Naive B cell (primary cell): ENCODE measurements at regions not wholly inside any gene's neighbourhood (a gene's known extent, or its start where the extent isn't known, plus 50 kb on each side); places are given as distances from the start of the nearest gene placed in this dataset.
"Not testable (repeated sequence)": the region's sequence is repeated elsewhere in the genome, so short reads cannot be mapped to it uniquely, and the experiment has no call there.

ENCODE experiments used
- ATAC-seq, 2 donors: fragments of 150-1000 bp; cut with Tn5 transposase; 2 replicates each; pipeline ENCODE4 v1.10.0; 2021; ENCODE audit warnings: low read depth in 2 of 2, mild to moderate bottlenecking in 2 of 2, moderate library complexity in 2 of 2
- DNase-seq: peaks from one replicate; pipeline ENCODE4 v3.0.0; 2022
- H3K27ac Mint-ChIP-seq, 6 donors: one replicate each; pipeline ENCODE4 v1.8.0; 2020 to 2022; ENCODE audit warnings: mild to moderate bottlenecking in 6 of 6, mixed read lengths in 6 of 6, moderate library complexity in 5 of 6, inconsistent platforms in 2 of 6
- H3K27me3 Mint-ChIP-seq, 3 donors: one replicate each; pipeline ENCODE4 v1.8.0; 2021 to 2022; ENCODE audit warnings: mixed read lengths in 3 of 3, mild to moderate bottlenecking in 1 of 3
- H3K36me3 Mint-ChIP-seq, 2 donors: one replicate each; pipeline ENCODE4 v1.8.0; 2020 to 2022; ENCODE audit warnings: mixed read lengths in 2 of 2, inconsistent platforms in 1 of 2, mild to moderate bottlenecking in 1 of 2
- H3K4me1 Mint-ChIP-seq, 3 donors: one replicate each; pipeline ENCODE4 v1.8.0; 2020 to 2022; ENCODE audit warnings: mixed read lengths in 3 of 3, inconsistent platforms in 1 of 3, mild to moderate bottlenecking in 1 of 3, moderate library complexity in 1 of 3
- H3K4me3 Mint-ChIP-seq, 8 donors: one replicate each; pipeline ENCODE4 v1.8.0; 2020 to 2022; ENCODE audit warnings: mild to moderate bottlenecking in 8 of 8, mixed read lengths in 8 of 8, moderate library complexity in 8 of 8, inconsistent platforms in 2 of 8
- H3K9me3 Mint-ChIP-seq, 7 donors: one replicate each; pipeline ENCODE4 v1.8.0; 2020 to 2022; ENCODE audit warnings: mixed read lengths in 7 of 7, mild to moderate bottlenecking in 5 of 7, inconsistent platforms in 2 of 7, moderate library complexity in 1 of 7

- no peaks in the 10 kb centered on the region for H3K4me1 Mint-ChIP-seq
- H3K36me3 Mint-ChIP-seq = no peaks in the 10 kb centered on the region
- peaks cover 0 to 5% (median 3%) of the 10 kb centered on the region in 7 donors for H3K9me3 Mint-ChIP-seq
- H3K27ac Mint-ChIP-seq = no peak overlapping the region
- no peak overlapping the region for H3K4me3 Mint-ChIP-seq
- DNase-seq (no peak), ATAC-seq (no peak)
- no peaks in the 10 kb centered on the region for H3K27me3 Mint-ChIP-seq
Measured at GRCh38 chr3:145623349-145623748, 537.6 kb downstream of the PLOD2 start.

DNA sequence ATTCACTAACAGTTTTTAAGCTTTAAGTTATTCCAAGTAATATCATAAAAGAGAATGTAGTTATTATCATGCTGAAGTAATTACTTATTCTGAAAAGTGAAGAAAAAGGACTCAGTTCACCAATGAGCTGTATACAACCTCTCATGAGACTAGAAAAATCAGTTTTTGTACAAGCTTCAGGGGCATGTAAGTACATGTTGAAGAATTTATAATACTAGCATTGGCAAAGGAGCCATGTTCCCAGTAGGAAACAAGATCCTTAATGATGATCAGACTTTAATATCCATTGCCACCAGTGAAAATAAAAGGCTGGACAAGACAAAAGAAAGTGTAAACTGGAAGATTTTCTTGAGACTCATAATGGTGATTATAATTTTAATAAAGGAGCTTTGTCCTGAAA lies 532.8 kb downstream of the PLOD2 start:
- H3K27ac Mint-ChIP-seq = no peak overlapping the region
- DNase-seq (no peak), ATAC-seq (no peak)
- H3K9me3 Mint-ChIP-seq = peaks cover 4 to 31% (median 6%) of the 10 kb centered on the region in 7 donors
- H3K27me3 Mint-ChIP-seq = no peaks in the 10 kb centered on the region
- H3K4me3 Mint-ChIP-seq = no peak overlapping the region
- no peaks in the 10 kb centered on the region for H3K36me3 Mint-ChIP-seq
- H3K4me1 Mint-ChIP-seq = no peaks in the 10 kb centered on the region

GRCh38 chr3:145637105-145637504 lies 523.9 kb downstream of the PLOD2 start:
- Mint-ChIP-seq H3K4me3 (no peak overlapping the region), H3K9me3 (peaks cover 0 to 15% (median 3%) of the 10 kb centered on the region in 7 donors)
- no peak for ATAC-seq

DNA sequence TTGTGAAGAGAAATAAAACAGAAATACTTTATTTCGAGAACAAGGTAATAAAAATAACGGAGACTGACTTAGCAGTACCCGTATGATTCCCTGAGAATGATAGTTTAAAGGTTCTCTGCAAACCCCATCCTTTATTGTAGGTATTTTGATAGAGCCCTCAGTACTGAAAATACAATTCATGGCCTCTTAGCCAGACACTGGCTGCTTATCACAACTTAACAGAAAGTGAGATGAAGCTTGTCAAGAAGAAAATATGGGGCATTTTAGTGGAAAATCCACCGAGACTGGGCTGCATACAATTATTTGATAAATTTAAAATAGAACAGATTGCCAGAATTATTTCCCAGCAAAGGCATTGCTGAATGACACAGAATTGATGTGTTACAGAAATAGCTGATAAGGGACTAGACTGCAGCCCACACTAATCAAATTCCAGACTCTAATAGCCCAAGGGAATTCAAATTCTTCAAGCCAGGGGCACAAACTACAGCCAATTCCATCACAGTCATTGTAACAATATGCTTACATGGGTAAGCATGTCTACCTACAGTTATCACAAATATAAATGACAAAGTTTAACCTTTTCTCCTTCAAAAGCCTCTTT lies 521.9 kb downstream of the PLOD2 start:
- no peak for ATAC-seq
- peaks cover 0 to 5% (median 0%) of the 10 kb centered on the region in 7 donors for H3K9me3 Mint-ChIP-seq
- H3K4me3 Mint-ChIP-seq = no peak overlapping the region
- DNase-seq = no peak
- H3K4me1 Mint-ChIP-seq = no peaks in the 10 kb centered on the region
- no peak overlapping the region for H3K27ac Mint-ChIP-seq
- H3K27me3 Mint-ChIP-seq = no peaks in the 10 kb centered on the region
- H3K36me3 Mint-ChIP-seq = no peaks in the 10 kb centered on the region

More at GRCh38 chr3:145637105-145637504, 523.9 kb downstream of the PLOD2 start:
- Mint-ChIP-seq H3K4me1 (no peaks in the 10 kb centered on the region), H3K27me3 (no peaks in the 10 kb centered on the region), H3K27ac (no peak overlapping the region), H3K36me3 (no peaks in the 10 kb centered on the region)
- no peak for DNase-seq

- no peak overlapping the region for H3K4me3 Mint-ChIP-seq
- peaks cover 0 to 5% (median 0%) of the 10 kb centered on the region in 7 donors for H3K9me3 Mint-ChIP-seq
- H3K27ac Mint-ChIP-seq = no peak overlapping the region
- H3K36me3 Mint-ChIP-seq = no peaks in the 10 kb centered on the region
- H3K27me3 Mint-ChIP-seq = no peaks in the 10 kb centered on the region
- DNase-seq (no peak), ATAC-seq (no peak)
- no peaks in the 10 kb centered on the region for H3K4me1 Mint-ChIP-seq
Measured at GRCh38 chr3:145639875-145640274, 521.1 kb downstream of the PLOD2 start.

GRCh38 chr3:145648396-145648795 lies 512.6 kb downstream of the PLOD2 start:
- DNase-seq = no peak
- Mint-ChIP-seq H3K9me3 (peaks cover 0 to 4% (median 0%) of the 10 kb centered on the region in 7 donors), H3K27me3 (no peaks in the 10 kb centered on the region), H3K4me3 (no peak overlapping the region), H3K36me3 (no peaks in the 10 kb centered on the region), H3K4me1 (no peaks in the 10 kb centered on the region), H3K27ac (no peak overlapping the region)
- ATAC-seq = no peak

GRCh38 chr3:145649368-145649887 lies 511.6 kb downstream of the PLOD2 start:
- Mint-ChIP-seq H3K27ac (no peak overlapping the region), H3K36me3 (no peaks in the 10 kb centered on the region), H3K9me3 (peaks cover 0 to 6% (median 0%) of the 10 kb centered on the region in 7 donors), H3K4me1 (no peaks in the 10 kb centered on the region), H3K4me3 (no peak overlapping the region), H3K27me3 (no peaks in the 10 kb centered on the region)
- DNase-seq = no peak
- ATAC-seq = no peak

DNA sequence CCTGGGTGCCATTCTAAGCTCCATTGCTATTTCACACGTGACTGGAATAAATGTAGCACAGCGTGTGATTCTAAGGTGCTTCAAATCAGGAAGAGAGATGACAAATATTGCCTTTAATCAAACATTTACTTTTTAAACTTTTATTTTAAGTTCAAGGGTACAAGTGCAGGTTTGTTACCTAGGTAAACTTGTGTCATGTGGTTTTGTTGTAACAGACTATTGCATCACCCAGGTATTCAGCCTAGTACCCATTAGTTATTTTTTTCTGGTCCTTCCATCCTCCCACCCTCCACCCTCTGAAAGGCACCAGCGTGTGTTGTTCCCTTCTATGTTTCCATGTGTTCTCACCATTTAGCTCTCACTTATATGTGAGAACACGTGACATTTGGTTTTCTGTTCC lies 510.8 kb downstream of the PLOD2 start:
- no peak overlapping the region for H3K4me3 Mint-ChIP-seq
- no peak for ATAC-seq
- no peaks in the 10 kb centered on the region for H3K4me1 Mint-ChIP-seq
- H3K9me3 Mint-ChIP-seq = peaks cover 0 to 6% (median 0%) of the 10 kb centered on the region in 7 donors
- no peaks in the 10 kb centered on the region for H3K27me3 Mint-ChIP-seq
- no peak overlapping the region for H3K27ac Mint-ChIP-seq
- DNase-seq = no peak
- no peaks in the 10 kb centered on the region for H3K36me3 Mint-ChIP-seq

GRCh38 chr3:145671121-145671520 lies 489.9 kb downstream of the PLOD2 start:
- Mint-ChIP-seq H3K36me3 (no peaks in the 10 kb centered on the region), H3K9me3 (peaks cover 0 to 4% (median 0%) of the 10 kb centered on the region in 7 donors), H3K27ac (no peak overlapping the region), H3K4me1 (no peaks in the 10 kb centered on the region), H3K4me3 (no peak overlapping the region), H3K27me3 (no peaks in the 10 kb centered on the region)
- DNase-seq (no peak), ATAC-seq (no peak)

GRCh38 chr3:145673838-145674237 lies 487.1 kb downstream of the PLOD2 start:
- peak overlapping the region in 1 of 6 donors; percentile 56 for H3K27ac Mint-ChIP-seq
- H3K27me3 Mint-ChIP-seq = no peaks in the 10 kb centered on the region
- no peaks in the 10 kb centered on the region for H3K4me1 Mint-ChIP-seq

GRCh38 chr3:145678401-145678800 lies 482.6 kb downstream of the PLOD2 start:
- no peak for DNase-seq
- no peaks in the 10 kb centered on the region for H3K27me3 Mint-ChIP-seq
- no peak overlapping the region for H3K27ac Mint-ChIP-seq
- no peak for ATAC-seq
- no peaks in the 10 kb centered on the region for H3K4me1 Mint-ChIP-seq
- H3K4me3 Mint-ChIP-seq = no peak overlapping the region
- peaks cover 0 to 4% (median 0%) of the 10 kb centered on the region in 7 donors for H3K9me3 Mint-ChIP-seq
- H3K36me3 Mint-ChIP-seq = no peaks in the 10 kb centered on the region

More at GRCh38 chr3:145673838-145674237, 487.1 kb downstream of the PLOD2 start:
- Mint-ChIP-seq H3K9me3 (peaks cover 0 to 4% (median 0%) of the 10 kb centered on the region in 7 donors), H3K36me3 (no peaks in the 10 kb centered on the region), H3K4me3 (no peak overlapping the region)
- ATAC-seq (no peak), DNase-seq (no peak)

GRCh38 chr3:145681181-145681580 lies 479.8 kb downstream of the PLOD2 start:
- ATAC-seq (no peak), DNase-seq (no peak)
- Mint-ChIP-seq H3K27ac (no peak overlapping the region), H3K36me3 (no peaks in the 10 kb centered on the region), H3K4me3 (no peak overlapping the region), H3K4me1 (no peaks in the 10 kb centered on the region), H3K27me3 (no peaks in the 10 kb centered on the region), H3K9me3 (peaks cover 0 to 4% (median 0%) of the 10 kb centered on the region in 7 donors)

DNA sequence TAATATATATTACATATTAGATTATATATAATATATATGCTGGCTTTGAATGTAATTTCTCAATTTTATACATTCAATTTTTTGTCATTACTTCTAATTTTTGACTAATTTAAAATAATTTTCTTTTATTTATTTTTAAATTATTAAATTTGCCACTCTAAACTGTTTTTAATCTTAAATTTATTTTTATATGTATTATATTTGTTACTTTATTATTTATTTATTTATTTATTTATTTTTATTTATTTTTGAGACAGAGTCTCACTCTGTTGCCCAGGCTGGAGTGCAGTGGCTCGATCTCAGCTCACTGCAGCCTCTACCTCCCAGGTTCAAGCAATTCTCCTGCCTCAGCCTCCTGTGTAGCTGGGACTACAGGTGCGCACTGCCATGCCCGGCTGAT lies 473.0 kb downstream of the PLOD2 start:
- H3K4me3 Mint-ChIP-seq, H3K36me3 Mint-ChIP-seq, H3K4me1 Mint-ChIP-seq, H3K27ac Mint-ChIP-seq, DNase-seq, H3K27me3 Mint-ChIP-seq, ATAC-seq, H3K9me3 Mint-ChIP-seq: not testable (repeated sequence)

DNA sequence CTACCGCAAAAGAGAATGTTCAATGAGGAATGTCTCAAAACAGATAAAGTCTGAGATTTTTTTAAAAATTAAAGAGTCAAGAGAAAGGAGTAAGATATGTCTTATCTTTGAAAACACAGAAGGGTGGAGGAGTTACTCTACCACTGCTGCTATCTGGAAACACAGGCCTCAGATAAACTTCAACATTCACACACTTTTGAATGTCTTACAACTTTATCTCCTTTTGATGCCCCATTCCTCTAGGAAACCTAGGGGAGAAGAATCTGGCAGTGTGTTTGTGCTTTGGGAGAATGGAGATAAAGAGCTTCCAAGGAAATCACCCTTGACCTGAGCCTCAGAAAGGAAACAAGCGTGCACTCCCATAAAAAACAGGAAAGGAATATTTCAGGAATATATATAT lies 468.2 kb downstream of the PLOD2 start:
- H3K27me3 Mint-ChIP-seq = no peaks in the 10 kb centered on the region
- H3K9me3 Mint-ChIP-seq = no peaks in the 10 kb centered on the region
- ATAC-seq = no peak
- no peak overlapping the region for H3K4me3 Mint-ChIP-seq
- no peak overlapping the region for H3K27ac Mint-ChIP-seq
- no peaks in the 10 kb centered on the region for H3K36me3 Mint-ChIP-seq
- DNase-seq = no peak
- H3K4me1 Mint-ChIP-seq = no peaks in the 10 kb centered on the region
